ENCODE measurements at regions not wholly inside any gene's neighbourhood (a gene's known extent, or its start where the extent isn't known, plus 50 kb on each side); places are given as distances from the start of the nearest gene placed in this dataset.

GRCh38 chr3:64381367-64381766 lies 156.1 kb upstream of the PRICKLE2 start:
- no peaks in the 10 kb centered on the region for H3K4me1 ChIP-seq (ENCODE audit: control insufficient read depth, extremely low read depth, insufficient read depth, low read length)
- no peaks in the 10 kb centered on the region for H3K79me2 ChIP-seq (ENCODE audit: control insufficient read depth, insufficient read depth, low read length)
- H3K36me3 ChIP-seq (ENCODE audit: control insufficient read depth, insufficient read depth, low read length): no peaks in the 10 kb centered on the region
- H3K27me3 ChIP-seq (ENCODE audit: control insufficient read depth, insufficient read depth, low read length): no peaks in the 10 kb centered on the region
- H3K27ac ChIP-seq (ENCODE audit: insufficient read depth, low read length): no peak overlapping the region
- no peak overlapping the region for H2AFZ ChIP-seq (ENCODE audit: low read length)
- no peak overlapping the region for H3K4me2 ChIP-seq (ENCODE audit: extremely low read depth, insufficient read depth, low read length)
- no peaks in the 10 kb centered on the region for H4K20me1 ChIP-seq (ENCODE audit: control insufficient read depth, extremely low read depth, insufficient read depth, low read length)
- no peak for DNase-seq (ENCODE audit: low read depth in 2 of 2)
- no peaks in the 10 kb centered on the region for H3K9me3 ChIP-seq (ENCODE audit: control insufficient read depth, insufficient read depth, low read depth, low read length)
- TF ChIP-seq CTCF (conservative IDR thresholded peaks at IDR 0.05 in 1 of 2, IDR thresholded peaks at IDR 0.05 in 1 of 2; ENCODE audit: low read depth in 1 of 2, low read length in 2 of 2): no peak
- no peak for TF ChIP-seq EZH2 (IDR thresholded peaks at IDR 0.05; ENCODE audit: low read length, missing control alignments)
- H3K4me3 ChIP-seq (replicated peaks in 1 of 4; ENCODE audit: control extremely low read depth in 1 of 4, insufficient read depth in 1 of 4, low read depth in 3 of 4, low read length in 4 of 4): no peak overlapping the region
- no peak overlapping the region for H3K9ac ChIP-seq (ENCODE audit: insufficient read depth, low read length)

DNA sequence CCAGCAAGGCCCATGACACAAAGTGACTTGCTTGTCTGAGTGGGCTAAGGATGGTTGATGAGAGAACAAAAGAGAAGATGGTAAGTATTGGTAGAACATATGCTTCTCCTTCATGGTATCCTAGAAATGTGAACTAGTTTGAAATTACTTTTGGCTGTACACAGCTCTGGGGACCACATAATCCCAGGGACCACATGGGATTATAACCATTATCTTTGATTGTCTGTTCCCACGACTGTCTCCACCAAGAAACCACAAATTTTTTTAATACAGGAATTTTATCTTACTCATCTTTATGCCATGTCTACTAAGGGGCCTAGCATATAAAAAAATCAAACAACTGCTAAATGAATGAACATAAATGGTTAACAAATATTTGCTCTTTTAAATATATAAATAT lies 155.3 kb upstream of the PRICKLE2 start:
- no peak for TF ChIP-seq EZH2 (IDR thresholded peaks at IDR 0.05; ENCODE audit: low read length, missing control alignments)
- no peak for TF ChIP-seq CTCF (conservative IDR thresholded peaks at IDR 0.05 in 1 of 2, IDR thresholded peaks at IDR 0.05 in 1 of 2; ENCODE audit: low read depth in 1 of 2, low read length in 2 of 2)
- Histone ChIP-seq H3K36me3 (ENCODE audit: control insufficient read depth, insufficient read depth, low read length) (no peaks in the 10 kb centered on the region), H3K9me3 (ENCODE audit: control insufficient read depth, insufficient read depth, low read depth, low read length) (no peaks in the 10 kb centered on the region), H3K4me1 (ENCODE audit: control insufficient read depth, extremely low read depth, insufficient read depth, low read length) (no peaks in the 10 kb centered on the region), H4K20me1 (ENCODE audit: control insufficient read depth, extremely low read depth, insufficient read depth, low read length) (no peaks in the 10 kb centered on the region), H3K27me3 (ENCODE audit: control insufficient read depth, insufficient read depth, low read length) (no peaks in the 10 kb centered on the region), H2AFZ (ENCODE audit: low read length) (no peak overlapping the region), H3K4me3 (replicated peaks in 1 of 4; ENCODE audit: control extremely low read depth in 1 of 4, insufficient read depth in 1 of 4, low read depth in 3 of 4, low read length in 4 of 4) (no peak overlapping the region), H3K27ac (ENCODE audit: insufficient read depth, low read length) (no peak overlapping the region), H3K9ac (ENCODE audit: insufficient read depth, low read length) (no peak overlapping the region), H3K4me2 (ENCODE audit: extremely low read depth, insufficient read depth, low read length) (no peak overlapping the region), H3K79me2 (ENCODE audit: control insufficient read depth, insufficient read depth, low read length) (no peaks in the 10 kb centered on the region)
- no peak for DNase-seq (ENCODE audit: low read depth in 2 of 2)

DNA sequence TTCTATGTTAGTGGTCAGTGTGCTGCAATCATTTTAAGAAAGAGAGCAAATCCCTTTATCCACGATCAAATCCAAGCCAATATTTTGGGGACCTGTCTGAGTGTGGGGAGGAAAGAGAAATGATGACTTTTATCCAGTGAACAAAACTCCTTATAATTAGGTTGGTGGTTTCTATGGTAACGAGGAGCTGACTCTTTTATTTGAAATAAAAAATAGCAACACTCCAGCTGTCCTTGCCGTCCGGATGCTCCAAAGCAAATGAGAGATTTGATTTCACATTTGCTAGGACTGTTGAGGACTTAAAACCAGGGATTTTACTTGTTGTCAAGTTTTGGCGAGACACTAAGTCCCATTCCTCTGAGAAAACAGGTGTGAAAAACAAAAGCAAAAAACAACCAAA lies 154.0 kb upstream of the PRICKLE2 start:
- Histone ChIP-seq H3K9me3 (ENCODE audit: control insufficient read depth, insufficient read depth, low read depth, low read length) (no peaks in the 10 kb centered on the region), H4K20me1 (ENCODE audit: control insufficient read depth, extremely low read depth, insufficient read depth, low read length) (no peaks in the 10 kb centered on the region), H3K4me2 (ENCODE audit: extremely low read depth, insufficient read depth, low read length) (no peak overlapping the region), H3K27ac (ENCODE audit: insufficient read depth, low read length) (no peak overlapping the region), H3K79me2 (ENCODE audit: control insufficient read depth, insufficient read depth, low read length) (no peaks in the 10 kb centered on the region), H3K36me3 (ENCODE audit: control insufficient read depth, insufficient read depth, low read length) (no peaks in the 10 kb centered on the region), H2AFZ (ENCODE audit: low read length) (no peak overlapping the region), H3K4me1 (ENCODE audit: control insufficient read depth, extremely low read depth, insufficient read depth, low read length) (no peaks in the 10 kb centered on the region), H3K9ac (ENCODE audit: insufficient read depth, low read length) (no peak overlapping the region), H3K27me3 (ENCODE audit: control insufficient read depth, insufficient read depth, low read length) (no peaks in the 10 kb centered on the region), H3K4me3 (replicated peaks in 1 of 4; ENCODE audit: control extremely low read depth in 1 of 4, insufficient read depth in 1 of 4, low read depth in 3 of 4, low read length in 4 of 4) (no peak overlapping the region)
- DNase-seq (ENCODE audit: low read depth in 2 of 2): no peak
- no peak for TF ChIP-seq EZH2 (IDR thresholded peaks at IDR 0.05; ENCODE audit: low read length, missing control alignments)
